LHCN-M2 (cell line): ENCODE measurements at regions not wholly inside any gene's neighbourhood (a gene's known extent, or its start where the extent isn't known, plus 50 kb on each side); places are given as distances from the start of the nearest gene placed in this dataset.

Experiments
- DNase-seq: peaks from one replicate; pipeline ENCODE4 v3.0.0-alpha.2; 2012; ENCODE audit warnings: low read depth

- no peak for DNase-seq
Measured at GRCh38 chr10:83932245-83932644, 207.1 kb upstream of the GHITM start.

- DNase-seq: no peak
Measured at GRCh38 chr10:83934062-83934461, 205.2 kb upstream of the GHITM start.

GRCh38 chr10:83934641-83935338, 204.5 kb upstream of the GHITM start:
- no peak for DNase-seq

- DNase-seq: no peak
Measured at GRCh38 chr10:83935339-83935736, 204.0 kb upstream of the GHITM start.

GRCh38 chr10:83935911-83936310, 203.4 kb upstream of the GHITM start:
- no peak for DNase-seq

- no peak for DNase-seq
Measured at GRCh38 chr10:83937161-83937560, 202.1 kb upstream of the GHITM start.

GRCh38 chr10:83937826-83938225, 201.5 kb upstream of the GHITM start:
- no peak for DNase-seq

- DNase-seq: no peak
Measured at GRCh38 chr10:83941189-83941588, 198.1 kb upstream of the GHITM start.

- DNase-seq: no peak
Measured at GRCh38 chr10:83942410-83942809, 196.9 kb upstream of the GHITM start.

GRCh38 chr10:83943049-83943448, 196.3 kb upstream of the GHITM start:
- DNase-seq: no peak

GRCh38 chr10:83943920-83944319, 195.4 kb upstream of the GHITM start:
- no peak for DNase-seq

GRCh38 chr10:83945982-83946718, 193.2 kb upstream of the GHITM start:
- no peak for DNase-seq

- DNase-seq: no peak
Measured at GRCh38 chr10:83952314-83952713, 187.0 kb upstream of the GHITM start.

GRCh38 chr10:83953589-83953988, 185.7 kb upstream of the GHITM start:
- DNase-seq: no peak

- DNase-seq: no peak
Measured at GRCh38 chr10:83954193-83954799, 185.0 kb upstream of the GHITM start.

GRCh38 chr10:83955406-83955805, 183.9 kb upstream of the GHITM start:
- DNase-seq: no peak

- no peak for DNase-seq
Measured at GRCh38 chr10:83957168-83957947, 182.0 kb upstream of the GHITM start.

- no peak for DNase-seq
Measured at GRCh38 chr10:83959328-83959727, 180.0 kb upstream of the GHITM start.

GRCh38 chr10:83960125-83960524, 179.2 kb upstream of the GHITM start:
- no peak for DNase-seq

GRCh38 chr10:83961620-83962019, 177.7 kb upstream of the GHITM start:
- DNase-seq: no peak

- no peak for DNase-seq
Measured at GRCh38 chr10:83963446-83963845, 175.9 kb upstream of the GHITM start.

- DNase-seq: no peak
Measured at GRCh38 chr10:83965473-83965872, 173.8 kb upstream of the GHITM start.
